GM18858 (cell line): ENCODE measurements at regions not wholly inside any gene's neighbourhood (a gene's known extent, or its start where the extent isn't known, plus 50 kb on each side); places are given as distances from the start of the nearest gene placed in this dataset.
"Not testable (repeated sequence)": the region's sequence is repeated elsewhere in the genome, so short reads cannot be mapped to it uniquely, and the experiment has no call there.

ENCODE experiments used
- ATAC-seq: cut with Tn5 transposase; IDR thresholded peaks from one replicate; pipeline ENCODE4 v1.9.1; 2021; ENCODE audit not compliant: unreplicated experiment

DNA sequence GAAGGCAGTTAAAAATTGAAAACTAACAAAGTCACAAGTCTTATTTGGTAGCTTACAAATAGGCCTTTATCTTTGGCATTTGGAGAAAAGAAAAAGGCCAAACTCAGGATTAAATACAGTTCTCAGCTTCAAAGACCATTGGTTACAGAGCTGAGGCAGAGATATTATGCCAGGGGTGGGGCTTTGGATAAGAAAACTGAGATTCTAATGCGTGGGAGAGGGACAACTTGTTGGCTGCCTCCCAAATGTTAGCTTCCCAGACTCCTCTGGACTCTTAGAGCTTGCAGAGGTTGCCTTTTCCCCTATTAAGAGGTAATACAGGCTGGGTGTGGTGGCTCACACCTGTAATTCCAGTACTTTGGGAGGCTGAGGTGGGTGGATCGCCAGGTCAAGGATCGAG lies 231.8 kb downstream of the SQOR start:
- no peak for ATAC-seq

DNA sequence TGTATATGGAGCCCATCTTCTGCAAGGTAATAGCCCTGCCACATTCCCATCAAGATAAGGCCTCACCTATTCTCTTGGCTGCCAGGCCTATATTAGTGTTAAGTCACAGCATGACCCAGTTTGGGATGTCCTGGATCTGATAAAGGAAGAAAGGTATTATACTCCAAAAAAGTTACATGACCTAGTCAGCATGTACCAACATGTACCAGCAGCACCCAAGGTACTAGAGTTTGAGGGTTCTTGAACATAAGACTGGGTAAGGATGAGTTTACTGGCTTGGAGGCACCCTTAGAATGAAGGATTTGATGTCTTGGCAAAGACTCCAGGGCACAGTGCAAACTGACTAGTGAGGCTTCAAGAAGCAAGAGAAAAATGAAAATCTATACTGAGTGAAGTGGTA lies 232.5 kb downstream of the SQOR start:
- no peak for ATAC-seq

DNA sequence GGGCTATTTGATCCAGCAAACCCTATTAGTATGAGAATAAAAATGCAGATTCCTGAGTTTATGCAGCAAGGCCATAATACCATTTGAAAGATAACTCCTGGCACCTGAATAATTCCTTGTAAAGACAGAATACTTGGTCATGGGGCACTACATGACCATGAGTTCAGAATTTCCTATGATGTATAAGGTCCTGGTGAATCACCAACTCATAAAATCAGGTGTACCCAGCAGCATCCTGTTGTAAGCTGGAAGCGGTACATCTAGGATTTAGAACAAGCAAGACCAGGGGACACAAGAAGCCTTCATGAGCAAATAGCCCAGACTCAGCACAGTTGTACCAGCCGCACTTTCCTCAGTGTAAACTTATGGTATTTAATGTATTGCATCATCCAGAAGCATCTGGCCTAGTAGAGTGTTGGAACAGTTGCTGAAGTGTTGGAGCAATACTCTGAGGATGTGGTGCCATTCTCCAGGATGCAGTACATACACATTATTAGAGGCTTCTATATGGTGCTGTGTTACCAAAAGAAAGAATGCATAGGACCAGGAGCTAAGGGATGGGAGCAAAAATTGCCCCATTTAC lies 233.4 kb downstream of the SQOR start:
- no peak for ATAC-seq

DNA sequence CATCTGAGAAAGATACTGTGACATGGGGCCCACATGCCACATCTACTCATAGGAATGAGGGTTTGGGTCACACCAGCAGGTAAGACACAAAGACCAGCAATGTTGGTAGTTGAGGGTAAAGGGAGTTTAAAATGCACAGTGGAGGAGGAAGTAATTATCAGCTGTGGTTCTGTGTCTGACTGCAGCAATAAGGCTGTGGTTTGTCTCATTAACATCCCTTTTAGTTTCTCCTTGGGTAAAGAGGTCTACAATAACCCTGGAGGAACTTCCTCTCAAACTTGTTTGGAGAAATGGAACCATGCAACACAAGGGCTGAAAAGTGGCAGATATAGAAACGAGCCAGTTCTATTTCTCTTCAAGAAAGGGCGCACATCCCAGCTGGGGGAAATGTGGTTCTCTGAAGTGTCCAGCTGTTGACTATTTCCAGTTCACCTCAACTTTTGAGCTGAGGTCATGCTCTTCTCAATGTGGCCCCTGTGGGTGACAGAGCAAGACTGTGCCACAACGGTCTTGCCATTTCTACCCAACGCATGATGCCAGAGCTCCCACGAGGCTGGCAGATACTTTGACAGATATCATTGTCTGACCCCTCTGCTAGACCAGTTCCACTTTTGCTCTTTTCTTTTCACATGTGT lies 234.3 kb downstream of the SQOR start:
- ATAC-seq, result no peak

DNA sequence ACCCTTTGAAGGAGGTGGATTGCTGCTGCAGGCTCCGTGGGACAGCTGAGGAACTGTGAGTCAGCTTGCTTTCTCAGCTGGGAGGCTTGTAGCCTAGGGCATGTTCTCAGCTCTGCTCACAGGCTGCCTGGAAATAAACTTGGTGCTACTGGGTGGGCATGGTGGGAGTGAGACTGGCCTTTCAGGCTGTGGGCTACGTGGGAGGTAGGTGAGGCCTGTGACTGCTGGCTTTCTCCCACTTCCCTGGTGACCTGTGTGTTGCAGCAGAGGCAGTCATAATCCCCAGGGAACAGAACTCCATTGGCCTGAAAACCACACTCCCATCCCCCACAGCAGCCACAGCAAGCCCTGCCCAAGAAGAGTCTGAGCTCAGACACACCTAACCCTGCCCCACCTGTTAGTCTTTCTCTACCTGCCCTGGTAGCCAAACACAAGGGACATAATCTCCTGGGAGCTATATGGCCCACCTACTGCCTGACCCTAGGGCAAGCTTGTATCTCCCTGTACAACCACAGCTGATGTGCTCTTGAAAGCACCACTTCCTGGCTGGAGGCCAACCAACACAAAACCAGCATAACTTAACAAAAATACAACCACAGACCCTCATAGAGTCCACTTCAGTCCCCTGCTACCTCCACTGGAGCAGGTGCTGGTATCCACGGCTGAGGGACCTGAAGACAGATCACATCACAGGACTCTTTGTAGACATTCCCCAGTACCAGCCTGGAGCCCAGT lies 236.5 kb downstream of the SQOR start:
- no peak for ATAC-seq

DNA sequence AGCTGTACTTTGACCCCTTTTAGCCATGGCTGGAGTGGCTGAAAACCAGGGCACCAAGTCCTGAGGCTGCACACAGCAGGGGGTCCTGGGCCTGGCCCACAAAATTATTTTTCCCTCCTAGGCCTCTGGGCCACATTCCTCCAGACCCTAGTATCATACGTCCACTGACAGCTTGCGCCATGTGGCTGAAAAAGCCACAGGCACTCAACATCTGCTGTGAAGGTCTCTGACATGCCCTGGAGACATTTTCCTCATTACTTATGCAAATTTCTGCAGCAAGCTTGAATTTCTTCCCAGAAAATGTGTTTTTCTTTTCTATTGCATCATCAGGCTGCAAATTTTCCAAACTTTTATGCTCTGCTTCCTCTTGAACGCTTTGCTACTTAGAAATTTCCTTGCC lies 239.0 kb downstream of the SQOR start:
- ATAC-seq, result no peak

DNA sequence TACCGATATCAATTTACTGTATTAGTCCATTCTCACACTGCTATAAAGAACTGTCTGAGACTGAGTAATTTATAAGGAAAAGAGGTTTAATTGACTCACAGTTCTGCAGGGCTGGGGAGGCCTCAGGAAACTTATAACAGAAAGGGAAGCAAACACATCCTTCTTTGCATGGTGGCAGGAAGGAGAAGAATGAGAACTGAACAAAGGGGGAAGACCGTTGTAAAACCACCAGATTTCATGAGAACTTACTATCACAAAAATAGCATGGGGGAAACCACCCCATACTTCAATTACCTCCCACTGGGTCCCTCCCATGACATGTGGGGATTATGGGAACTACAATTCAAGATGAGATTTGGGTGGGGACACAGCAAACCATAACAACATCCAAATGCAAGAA lies 239.7 kb downstream of the SQOR start:
- ATAC-seq, result not testable (repeated sequence)

DNA sequence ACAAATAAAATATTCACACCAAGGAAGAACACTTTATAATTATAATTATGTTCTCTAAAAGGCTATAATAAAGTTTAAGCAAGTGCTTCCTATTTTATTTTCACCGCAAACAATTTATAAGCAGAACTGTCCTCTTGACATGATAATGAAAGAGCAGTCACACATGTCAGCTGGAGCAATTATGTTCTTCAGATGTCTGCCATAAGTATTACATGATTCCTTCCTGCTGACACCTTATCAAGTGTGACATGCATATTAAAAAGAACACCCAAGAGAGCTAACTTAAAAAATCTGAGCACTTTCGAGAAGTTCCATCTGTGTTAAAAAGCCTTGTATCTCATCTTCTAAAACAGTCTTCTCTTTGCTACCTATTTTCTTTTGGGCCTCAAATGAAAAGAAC lies 249.5 kb downstream of the SQOR start:
- no peak for ATAC-seq

DNA sequence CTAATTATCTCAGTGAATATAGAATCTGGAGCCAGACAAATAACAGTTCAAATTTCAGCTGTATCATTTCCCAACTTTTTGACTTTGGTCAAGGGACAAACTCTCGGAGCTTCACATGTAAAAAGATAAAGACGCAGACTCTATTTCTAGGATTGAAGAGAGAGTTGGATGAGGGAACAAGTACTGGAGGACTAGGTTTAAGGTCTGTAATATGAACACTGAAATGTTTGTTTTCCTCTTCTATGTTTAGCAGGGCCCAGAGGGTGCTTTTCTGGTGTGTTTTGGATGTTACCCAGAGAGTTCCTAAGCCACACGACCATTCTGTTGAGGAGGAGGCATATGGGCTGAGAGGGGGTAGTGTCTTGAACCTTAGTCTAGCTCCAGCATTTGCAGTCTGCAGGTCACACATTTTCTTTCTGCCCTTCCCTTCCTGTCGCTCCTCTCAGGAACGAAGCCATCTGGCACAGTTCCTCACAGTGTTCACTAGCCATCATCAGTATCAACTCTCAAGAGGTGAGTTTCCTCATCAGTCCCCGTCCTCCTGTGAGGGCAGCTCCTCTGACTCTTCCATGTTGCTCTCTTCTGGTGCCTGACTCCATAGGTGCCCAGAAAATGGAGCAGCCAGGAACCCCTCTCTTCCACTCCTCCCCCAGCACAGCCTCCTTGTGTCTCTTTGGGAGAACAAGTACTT lies 250.1 kb downstream of the SQOR start:
- ATAC-seq, result no peak

DNA sequence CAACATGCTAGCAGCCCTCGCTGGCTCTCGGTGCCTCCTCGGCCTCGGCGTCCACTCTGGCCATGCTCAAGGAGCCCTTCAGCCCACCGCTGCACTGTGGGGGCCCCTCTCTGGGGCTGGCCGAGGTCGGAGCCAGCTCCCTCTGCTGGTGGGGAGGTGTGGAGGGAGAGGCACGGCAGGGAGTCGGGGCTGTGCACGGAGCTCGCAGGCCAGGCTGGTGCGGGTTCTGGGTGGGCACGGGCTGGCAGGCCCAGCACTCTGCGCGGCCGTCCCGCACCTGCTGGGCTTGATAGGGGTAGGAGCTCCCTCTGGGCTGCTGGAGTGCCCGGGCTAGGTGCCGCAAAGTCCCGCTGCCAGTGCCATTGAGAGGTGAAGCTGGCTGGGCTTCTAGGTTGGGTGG lies 251.0 kb downstream of the SQOR start:
- ATAC-seq, result no peak

DNA sequence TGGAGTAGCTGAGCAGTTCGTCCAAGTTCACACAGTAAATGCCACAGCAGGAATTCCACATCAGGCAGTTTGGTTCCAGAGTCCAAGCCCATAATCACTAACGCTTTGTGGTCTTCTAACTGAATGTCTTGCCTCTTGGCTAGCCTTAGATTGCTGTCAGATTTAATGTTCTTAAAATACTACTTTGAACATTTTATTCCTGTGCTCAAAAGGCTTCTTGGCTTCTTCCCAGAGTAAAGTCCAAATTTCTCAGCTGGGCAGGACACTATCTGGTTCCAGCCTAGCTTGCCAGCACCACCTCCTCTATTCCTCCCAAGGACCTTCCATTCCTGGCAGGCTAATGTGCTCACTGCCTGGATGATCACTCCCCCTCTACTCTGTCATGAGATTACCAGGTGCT lies 256.9 kb downstream of the SQOR start:
- ATAC-seq, result no peak

DNA sequence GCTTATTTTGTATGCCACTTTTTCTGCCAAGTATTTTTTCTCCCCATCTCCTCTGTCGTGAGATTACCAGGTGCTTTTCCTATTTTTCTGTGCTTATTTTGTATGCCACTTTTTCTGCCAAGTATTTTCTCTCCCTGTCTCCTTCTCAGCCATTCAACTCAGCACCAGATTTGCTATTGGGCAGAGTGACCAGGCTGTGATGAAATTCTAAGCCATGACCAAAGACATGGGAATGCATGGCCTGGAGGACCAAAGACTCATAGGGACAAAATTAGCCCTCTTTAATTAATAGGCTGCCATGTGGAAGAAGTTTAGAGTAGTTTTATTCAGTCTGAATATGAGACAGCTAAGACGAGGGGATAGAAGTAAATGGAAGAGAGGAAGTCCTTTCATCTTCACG lies 257.4 kb downstream of the SQOR start:
- no peak for ATAC-seq

DNA sequence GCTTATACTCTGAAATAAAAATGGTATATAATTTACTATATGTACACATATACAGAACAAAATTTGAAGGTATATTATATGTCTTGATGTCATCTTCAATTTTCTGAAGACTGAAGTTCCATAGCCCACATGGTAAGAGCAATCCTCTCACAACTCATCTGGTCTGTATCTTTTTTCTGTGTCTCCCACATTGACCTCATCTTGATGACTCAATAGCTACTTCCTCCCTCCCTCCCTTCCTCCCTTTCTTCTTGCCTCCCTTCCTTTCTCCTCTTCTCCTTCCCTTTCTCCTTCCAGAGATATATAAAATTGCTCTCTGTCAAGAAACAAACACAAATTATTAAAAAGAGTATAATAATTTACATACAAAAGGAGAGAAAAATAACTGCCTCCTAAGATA lies 268.5 kb downstream of the SQOR start:
- no peak for ATAC-seq

DNA sequence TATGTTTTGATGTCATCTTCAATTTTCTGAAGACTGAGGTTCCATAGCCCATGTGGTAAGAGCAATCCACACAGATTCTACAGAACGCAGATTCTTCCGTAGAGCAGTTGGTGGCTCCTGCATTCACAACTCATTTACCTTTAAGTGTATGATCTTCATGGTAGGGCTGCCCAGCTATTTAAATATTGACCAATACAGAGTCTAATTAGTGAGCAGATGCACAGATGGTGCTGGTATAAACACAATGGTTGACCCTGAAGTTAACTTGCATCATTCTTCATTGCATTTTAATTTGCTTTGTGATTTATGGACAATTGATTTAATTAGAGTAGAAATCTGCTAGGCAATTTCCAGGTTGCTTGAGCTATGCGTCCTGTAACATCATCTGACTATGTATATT lies 269.2 kb downstream of the SQOR start:
- ATAC-seq, result no peak

DNA sequence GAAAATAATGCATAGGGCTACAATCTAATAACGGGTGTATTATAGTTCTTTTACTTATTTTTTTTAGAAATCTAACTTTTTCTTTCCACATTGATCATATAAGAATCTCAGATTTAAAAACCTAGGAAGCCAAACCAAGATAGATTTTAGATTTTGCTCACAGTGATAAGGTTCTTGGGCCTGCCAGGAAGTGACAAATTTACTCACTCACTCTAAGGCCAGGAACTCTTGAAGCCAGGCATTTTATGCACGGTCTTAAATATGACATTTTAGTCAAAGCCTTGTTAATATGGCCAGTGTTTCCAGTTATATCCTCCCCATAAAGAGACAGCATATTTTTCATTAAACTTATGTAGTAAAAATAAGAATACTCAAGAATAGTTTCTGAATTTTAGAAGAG lies 271.4 kb downstream of the SQOR start:
- ATAC-seq, result no peak

DNA sequence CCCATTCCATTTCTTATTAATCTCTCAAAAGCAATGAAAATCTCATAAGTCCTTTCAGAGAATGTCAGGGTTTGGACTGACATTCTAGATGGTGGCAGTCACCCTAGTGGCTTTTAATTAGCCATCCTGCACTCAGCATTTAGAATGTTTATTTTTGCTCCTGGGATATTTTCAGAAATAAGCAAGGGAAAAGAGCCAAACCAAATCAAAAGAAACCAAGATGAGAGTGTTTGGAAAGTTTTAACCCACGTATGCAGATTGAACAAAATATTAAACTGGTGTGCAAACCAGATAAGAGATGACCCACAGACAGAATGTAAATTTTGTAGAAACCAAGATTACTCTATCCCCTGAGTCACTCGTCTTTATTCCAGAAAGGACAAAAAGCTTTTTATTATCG lies 275.8 kb downstream of the SQOR start:
- ATAC-seq, result no peak

DNA sequence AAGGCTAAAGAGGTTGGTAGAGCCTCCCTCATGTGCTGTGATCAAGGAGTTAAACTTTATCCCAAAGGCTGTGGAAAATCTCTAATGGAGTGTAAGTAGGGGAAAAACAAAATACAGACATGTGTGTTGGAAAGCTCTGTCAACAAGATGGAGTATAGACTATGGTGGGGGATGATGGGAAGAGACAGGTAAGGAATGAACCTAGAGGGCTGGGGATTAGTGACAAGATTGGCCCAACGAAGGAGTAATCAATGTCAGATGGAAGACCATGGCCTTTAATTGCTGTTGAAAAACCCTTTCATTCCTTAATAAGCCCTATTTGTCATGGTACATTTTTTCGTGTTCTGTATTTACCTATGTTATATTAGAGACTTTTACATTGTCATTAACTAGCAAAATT lies 278.6 kb downstream of the SQOR start:
- ATAC-seq, result no peak

DNA sequence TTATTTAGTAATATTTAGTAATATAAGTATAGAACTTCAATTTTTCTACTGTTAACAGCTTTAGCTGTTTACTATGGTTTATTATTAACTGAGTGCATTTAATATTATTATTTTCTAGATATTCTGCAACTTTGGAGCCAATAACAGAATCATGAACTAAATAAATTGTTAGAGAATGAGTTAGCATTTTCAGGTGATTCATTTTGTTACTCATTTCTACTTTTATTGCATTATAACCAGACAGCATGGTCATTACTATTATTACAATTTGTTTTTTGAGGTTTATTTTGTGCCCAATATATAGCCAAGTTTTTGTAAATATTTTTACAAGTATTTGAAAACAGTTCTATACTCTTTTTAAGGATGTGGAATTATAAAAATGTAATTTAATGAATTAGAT lies 279.6 kb downstream of the SQOR start:
- no peak for ATAC-seq

DNA sequence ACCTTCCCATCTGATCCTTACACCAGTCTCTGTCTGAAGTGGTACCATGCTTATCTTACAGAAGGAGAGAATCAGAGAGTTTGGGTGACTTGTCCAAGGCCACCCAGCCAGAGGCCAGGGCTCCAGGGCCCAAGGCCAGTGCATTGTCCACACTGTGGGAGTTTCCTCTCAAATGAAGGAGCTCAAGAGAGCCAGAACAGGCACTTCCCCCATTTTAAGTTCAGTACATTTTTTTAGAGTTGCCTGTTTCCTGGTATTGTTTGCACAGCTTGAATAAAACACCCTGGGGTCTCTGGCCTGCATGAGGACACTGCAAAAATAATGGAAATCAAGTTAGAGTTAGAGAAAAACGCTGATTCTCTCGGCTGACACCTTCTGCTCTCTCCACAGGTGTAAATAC lies 284.0 kb downstream of the SQOR start:
- no peak for ATAC-seq

DNA sequence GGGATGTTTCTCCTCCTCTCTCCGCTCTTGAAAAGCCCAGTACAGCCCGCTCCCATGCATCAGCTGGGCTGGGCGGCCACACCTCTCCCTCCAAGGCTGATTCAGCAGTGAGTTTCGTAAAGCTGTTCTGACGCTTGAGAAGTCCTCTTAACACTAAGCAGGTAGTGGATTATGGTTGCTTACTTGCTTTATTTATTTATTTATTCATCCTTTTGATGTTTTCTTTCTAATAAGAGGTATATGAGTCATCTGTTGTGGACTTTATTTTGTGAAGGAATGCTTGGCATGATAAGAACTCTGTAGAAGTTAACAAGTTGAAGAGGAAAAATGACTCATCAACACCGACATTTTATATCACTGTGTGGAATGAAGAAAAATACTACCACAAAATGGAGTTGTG lies 285.0 kb downstream of the SQOR start:
- no peak for ATAC-seq

DNA sequence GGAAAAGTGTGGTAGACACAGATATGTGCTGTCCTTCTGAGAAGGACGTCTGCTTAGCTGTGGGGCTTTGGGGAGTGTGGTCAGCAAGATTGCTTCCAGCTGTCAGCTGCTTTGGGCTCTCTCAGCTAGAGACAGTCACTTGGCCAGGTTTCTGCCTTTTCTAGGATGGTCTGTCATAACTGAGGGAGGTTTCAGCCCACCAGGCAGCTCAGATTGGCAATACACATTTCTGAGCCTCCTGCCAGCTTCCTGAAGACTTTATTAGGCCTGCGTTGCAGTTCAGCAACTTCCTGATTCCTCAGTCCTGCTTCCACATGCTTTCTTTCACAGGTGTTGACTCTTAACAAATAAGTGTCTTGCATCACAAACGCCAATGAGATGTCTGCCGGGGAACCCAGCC lies 286.5 kb downstream of the SQOR start:
- ATAC-seq, result no peak

DNA sequence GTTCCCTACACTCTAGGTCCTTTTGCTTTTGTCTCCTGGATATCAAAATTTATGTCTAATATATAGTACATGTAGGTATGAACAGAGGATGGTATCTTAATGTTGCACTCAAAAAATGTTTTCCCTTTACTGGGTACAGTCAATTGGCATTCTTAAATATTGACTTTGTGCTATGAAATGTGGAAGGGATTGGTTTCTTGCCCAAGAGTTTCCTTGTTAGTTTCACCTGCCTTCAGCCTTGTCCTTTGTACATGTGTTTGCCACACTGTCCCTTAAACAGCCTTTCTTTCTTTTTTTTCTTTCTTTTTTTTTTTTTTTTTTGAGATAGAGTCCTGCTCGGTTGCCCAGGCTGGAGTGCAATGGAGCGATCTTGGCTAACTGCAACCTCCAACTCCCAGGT lies 287.1 kb downstream of the SQOR start:
- ATAC-seq, result no peak
